Breast epithelium (tissue), 3 donors: ENCODE measurements at regions not wholly inside any gene's neighbourhood (a gene's known extent, or its start where the extent isn't known, plus 50 kb on each side); places are given as distances from the start of the nearest gene placed in this dataset.

Source experiments
- POLR2AphosphoS5 ChIP-seq, 3 donors: sonication (generic); formaldehyde crosslinking; IDR thresholded peaks; one replicate each; pipeline ENCODE4 v1.6.1; 2017; ENCODE audit warnings: antibody characterized with exemption in 3 of 3
- TF ChIP-seq, protein P1 (sequence below), 3 donors: fragments of 450-650 bp; IDR thresholded peaks; one replicate each; pipeline ENCODE4 v1.5.1; 2016 to 2017; ENCODE audit warnings: antibody characterized with exemption in 3 of 3, mild to moderate bottlenecking in 3 of 3, moderate library complexity in 3 of 3

GRCh38 chr13:76148926-76149325 is 512.8 kb downstream of the LMO7 start:
- TF ChIP-seq POLR2AphosphoS5 (IDR thresholded peaks at IDR 0.05): no peak
- TF ChIP-seq, protein P1, sequence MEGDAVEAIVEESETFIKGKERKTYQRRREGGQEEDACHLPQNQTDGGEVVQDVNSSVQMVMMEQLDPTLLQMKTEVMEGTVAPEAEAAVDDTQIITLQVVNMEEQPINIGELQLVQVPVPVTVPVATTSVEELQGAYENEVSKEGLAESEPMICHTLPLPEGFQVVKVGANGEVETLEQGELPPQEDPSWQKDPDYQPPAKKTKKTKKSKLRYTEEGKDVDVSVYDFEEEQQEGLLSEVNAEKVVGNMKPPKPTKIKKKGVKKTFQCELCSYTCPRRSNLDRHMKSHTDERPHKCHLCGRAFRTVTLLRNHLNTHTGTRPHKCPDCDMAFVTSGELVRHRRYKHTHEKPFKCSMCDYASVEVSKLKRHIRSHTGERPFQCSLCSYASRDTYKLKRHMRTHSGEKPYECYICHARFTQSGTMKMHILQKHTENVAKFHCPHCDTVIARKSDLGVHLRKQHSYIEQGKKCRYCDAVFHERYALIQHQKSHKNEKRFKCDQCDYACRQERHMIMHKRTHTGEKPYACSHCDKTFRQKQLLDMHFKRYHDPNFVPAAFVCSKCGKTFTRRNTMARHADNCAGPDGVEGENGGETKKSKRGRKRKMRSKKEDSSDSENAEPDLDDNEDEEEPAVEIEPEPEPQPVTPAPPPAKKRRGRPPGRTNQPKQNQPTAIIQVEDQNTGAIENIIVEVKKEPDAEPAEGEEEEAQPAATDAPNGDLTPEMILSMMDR (IDR thresholded peaks at IDR 0.05): no peak
